ENCODE measurements at regions not wholly inside any gene's neighbourhood (a gene's known extent, or its start where the extent isn't known, plus 50 kb on each side); places are given as distances from the start of the nearest gene placed in this dataset.

- no peak for TF ChIP-seq SP1 (IDR thresholded peaks at IDR 0.05)
- TF ChIP-seq CTBP1 (IDR thresholded peaks at IDR 0.05; ENCODE audit: borderline replicate concordance): no peak
Observed at GRCh38 chr6:71460933-71461332, 172.3 kb downstream of the OGFRL1 start.
